HG02981 (cell line): ENCODE measurements at regions not wholly inside any gene's neighbourhood (a gene's known extent, or its start where the extent isn't known, plus 50 kb on each side); places are given as distances from the start of the nearest gene placed in this dataset.
"Not testable (repeated sequence)": the region's sequence is repeated elsewhere in the genome, so short reads cannot be mapped to it uniquely, and the experiment has no call there.

Experiments
- ATAC-seq: cut with Tn5 transposase; IDR thresholded peaks from one replicate; pipeline ENCODE4 v1.9.1; 2021; ENCODE audit warnings: mild to moderate bottlenecking, moderate library complexity; ENCODE audit not compliant: unreplicated experiment

- no peak for ATAC-seq
Measured at GRCh38 chr7:65509368-65510186, 135.9 kb downstream of the ZNF92 start.

- not testable (repeated sequence) for ATAC-seq
Measured at GRCh38 chr7:65510187-65510538, 136.5 kb downstream of the ZNF92 start.

- ATAC-seq, result not testable (repeated sequence)
Measured at GRCh38 chr7:65519751-65520150, 146.1 kb downstream of the ZNF92 start.

- ATAC-seq, result not testable (repeated sequence)
Measured at GRCh38 chr7:65545465-65546161, 172.0 kb downstream of the ZNF92 start.

- ATAC-seq, result not testable (repeated sequence)
Measured at GRCh38 chr7:65549589-65550443, 176.2 kb downstream of the ZNF92 start.

- not testable (repeated sequence) for ATAC-seq
Measured at GRCh38 chr7:65550444-65550809, 176.8 kb downstream of the ZNF92 start.

GRCh38 chr7:65551042-65551441, 177.4 kb downstream of the ZNF92 start:
- ATAC-seq, result not testable (repeated sequence)

- ATAC-seq, result not testable (repeated sequence)
Measured at GRCh38 chr7:65554553-65555476, 181.2 kb downstream of the ZNF92 start.

- not testable (repeated sequence) for ATAC-seq
Measured at GRCh38 chr7:65558584-65558983, 184.9 kb downstream of the ZNF92 start.

GRCh38 chr7:65561786-65562372, 188.2 kb downstream of the ZNF92 start:
- ATAC-seq, result not testable (repeated sequence)

GRCh38 chr7:65562522-65562921, 188.9 kb downstream of the ZNF92 start:
- not testable (repeated sequence) for ATAC-seq

- ATAC-seq, result not testable (repeated sequence)
Measured at GRCh38 chr7:65563333-65563732, 189.7 kb downstream of the ZNF92 start.

GRCh38 chr7:65568226-65568625, 194.6 kb downstream of the ZNF92 start:
- ATAC-seq, result not testable (repeated sequence)

- ATAC-seq, result not testable (repeated sequence)
Measured at GRCh38 chr7:65570990-65571389, 197.3 kb downstream of the ZNF92 start.

- ATAC-seq, result not testable (repeated sequence)
Measured at GRCh38 chr7:65572581-65572980, 198.9 kb downstream of the ZNF92 start.

- ATAC-seq, result not testable (repeated sequence)
Measured at GRCh38 chr7:65576370-65576769, 202.7 kb downstream of the ZNF92 start.

- ATAC-seq, result not testable (repeated sequence)
Measured at GRCh38 chr7:65582518-65583119, 209.0 kb downstream of the ZNF92 start.

GRCh38 chr7:65602495-65602894, 228.8 kb downstream of the ZNF92 start:
- ATAC-seq, result not testable (repeated sequence)

GRCh38 chr7:65609131-65609530, 235.5 kb downstream of the ZNF92 start:
- no peak for ATAC-seq
